ENCODE measurements at regions not wholly inside any gene's neighbourhood (a gene's known extent, or its start where the extent isn't known, plus 50 kb on each side); places are given as distances from the start of the nearest gene placed in this dataset.

DNA sequence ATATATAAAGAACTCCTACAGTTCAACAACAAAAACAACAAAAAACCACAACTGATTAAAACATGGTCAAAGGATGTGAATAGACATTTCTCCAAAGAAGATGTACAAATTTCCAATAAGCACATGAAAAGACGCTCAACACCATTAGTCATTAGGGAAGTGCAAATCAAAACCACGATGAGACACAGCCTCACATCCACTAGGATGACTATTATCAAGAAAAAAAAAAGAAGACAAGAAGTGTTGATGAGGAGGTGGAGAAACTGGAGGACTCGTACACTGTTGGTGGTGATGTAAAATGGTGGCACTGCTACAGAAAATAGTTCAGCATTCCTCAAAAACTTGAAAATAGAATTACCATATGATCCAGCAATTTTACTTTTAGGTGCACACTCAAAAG is 61.0 kb upstream of the SOX1 start:
- no peaks in the 10 kb centered on the region for H3K9me3 ChIP-seq
- intact Hi-C loops (cut with DNase I, micrococcal nuclease) = no loop called here
- ATAC-seq (no peak), DNase-seq (no peak)
- H3K4me1 ChIP-seq (ENCODE audit: low read depth) = no peaks in the 10 kb centered on the region
- TF ChIP-seq, protein P1, sequence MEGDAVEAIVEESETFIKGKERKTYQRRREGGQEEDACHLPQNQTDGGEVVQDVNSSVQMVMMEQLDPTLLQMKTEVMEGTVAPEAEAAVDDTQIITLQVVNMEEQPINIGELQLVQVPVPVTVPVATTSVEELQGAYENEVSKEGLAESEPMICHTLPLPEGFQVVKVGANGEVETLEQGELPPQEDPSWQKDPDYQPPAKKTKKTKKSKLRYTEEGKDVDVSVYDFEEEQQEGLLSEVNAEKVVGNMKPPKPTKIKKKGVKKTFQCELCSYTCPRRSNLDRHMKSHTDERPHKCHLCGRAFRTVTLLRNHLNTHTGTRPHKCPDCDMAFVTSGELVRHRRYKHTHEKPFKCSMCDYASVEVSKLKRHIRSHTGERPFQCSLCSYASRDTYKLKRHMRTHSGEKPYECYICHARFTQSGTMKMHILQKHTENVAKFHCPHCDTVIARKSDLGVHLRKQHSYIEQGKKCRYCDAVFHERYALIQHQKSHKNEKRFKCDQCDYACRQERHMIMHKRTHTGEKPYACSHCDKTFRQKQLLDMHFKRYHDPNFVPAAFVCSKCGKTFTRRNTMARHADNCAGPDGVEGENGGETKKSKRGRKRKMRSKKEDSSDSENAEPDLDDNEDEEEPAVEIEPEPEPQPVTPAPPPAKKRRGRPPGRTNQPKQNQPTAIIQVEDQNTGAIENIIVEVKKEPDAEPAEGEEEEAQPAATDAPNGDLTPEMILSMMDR (IDR thresholded peaks at IDR 0.05) = no peak
- no peaks in the 10 kb centered on the region for H3K36me3 ChIP-seq (ENCODE audit: low read depth)
- no peak overlapping the region for H3K4me3 ChIP-seq

DNA sequence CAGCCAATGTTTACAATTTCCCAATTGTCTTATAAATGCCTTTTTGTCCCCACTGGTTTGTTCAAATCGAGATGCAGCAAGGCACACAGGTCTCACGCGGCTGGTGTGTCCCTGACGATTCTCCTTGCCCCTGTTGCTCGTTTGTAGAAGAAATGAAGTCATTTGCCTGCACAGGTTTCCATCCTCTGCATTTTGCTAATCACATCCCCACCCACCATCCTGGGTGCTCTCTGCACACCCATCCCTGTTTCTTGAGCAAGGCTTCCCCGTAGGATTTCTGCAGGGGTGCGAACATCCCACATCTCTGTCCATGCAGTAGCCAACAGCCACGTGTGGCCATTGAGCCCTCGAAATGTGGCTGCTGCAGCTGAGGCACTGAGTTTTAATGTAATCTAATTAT is 59.8 kb upstream of the SOX1 start:
- ATAC-seq = no peak
- Histone ChIP-seq H3K4me3 (no peak overlapping the region), H3K36me3 (ENCODE audit: low read depth) (no peaks in the 10 kb centered on the region), H3K9me3 (no peaks in the 10 kb centered on the region), H3K4me1 (ENCODE audit: low read depth) (no peaks in the 10 kb centered on the region)
- intact Hi-C loops (cut with DNase I, micrococcal nuclease) = no loop called here
- TF ChIP-seq, protein P1 (IDR thresholded peaks at IDR 0.05) = no peak
- DNase-seq = no peak

- H3K4me3 ChIP-seq = no peak overlapping the region
- no peaks in the 10 kb centered on the region for H3K9me3 ChIP-seq
- no peak for ATAC-seq
- H3K4me1 ChIP-seq (ENCODE audit: low read depth) = no peaks in the 10 kb centered on the region
- DNase-seq = no peak
- TF ChIP-seq, protein P1 (IDR thresholded peaks at IDR 0.05) = no peak
- no peaks in the 10 kb centered on the region for H3K36me3 ChIP-seq (ENCODE audit: low read depth)
- intact Hi-C loops (cut with DNase I, micrococcal nuclease) = no loop called here
Measured at GRCh38 chr13:112010714-112011113, 56.2 kb upstream of the SOX1 start.

GRCh38 chr13:112012016-112012704 is 54.8 kb upstream of the SOX1 start:
- DNase-seq (no peak), ATAC-seq (no peak)
- intact Hi-C loops (cut with DNase I, micrococcal nuclease) = no loop called here
- TF ChIP-seq, protein P1 (IDR thresholded peaks at IDR 0.05) = no peak
- H3K36me3 ChIP-seq (ENCODE audit: low read depth) = no peaks in the 10 kb centered on the region
- H3K9me3 ChIP-seq = no peaks in the 10 kb centered on the region
- no peak overlapping the region for H3K4me3 ChIP-seq
- no peaks in the 10 kb centered on the region for H3K4me1 ChIP-seq (ENCODE audit: low read depth)

DNA sequence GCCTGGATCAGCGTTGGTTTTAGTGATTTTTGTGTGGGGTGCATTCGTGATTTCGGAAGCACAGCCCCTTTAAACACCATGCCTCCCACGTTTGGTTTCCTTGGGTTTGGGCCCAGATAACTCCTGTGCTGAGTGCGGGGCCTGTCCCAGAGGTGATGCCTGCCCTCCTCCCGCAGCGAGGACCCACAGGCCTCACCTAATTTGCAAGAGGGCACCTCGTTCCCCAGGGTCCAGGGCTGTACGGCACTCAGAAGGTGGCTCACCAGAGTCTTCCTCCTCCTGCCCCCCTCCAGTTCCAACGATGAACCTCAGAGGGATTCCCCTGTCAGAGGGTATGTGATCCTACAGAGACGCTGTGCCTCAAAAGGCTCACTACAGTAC is 54.3 kb upstream of the SOX1 start:
- Histone ChIP-seq H3K9me3 (no peaks in the 10 kb centered on the region), H3K4me3 (no peak overlapping the region), H3K36me3 (ENCODE audit: low read depth) (no peaks in the 10 kb centered on the region), H3K4me1 (ENCODE audit: low read depth) (no peaks in the 10 kb centered on the region)
- intact Hi-C loops (cut with DNase I, micrococcal nuclease) = no loop called here
- TF ChIP-seq, protein P1 (IDR thresholded peaks at IDR 0.05) = no peak
- no peak for ATAC-seq
- no peak for DNase-seq

DNA sequence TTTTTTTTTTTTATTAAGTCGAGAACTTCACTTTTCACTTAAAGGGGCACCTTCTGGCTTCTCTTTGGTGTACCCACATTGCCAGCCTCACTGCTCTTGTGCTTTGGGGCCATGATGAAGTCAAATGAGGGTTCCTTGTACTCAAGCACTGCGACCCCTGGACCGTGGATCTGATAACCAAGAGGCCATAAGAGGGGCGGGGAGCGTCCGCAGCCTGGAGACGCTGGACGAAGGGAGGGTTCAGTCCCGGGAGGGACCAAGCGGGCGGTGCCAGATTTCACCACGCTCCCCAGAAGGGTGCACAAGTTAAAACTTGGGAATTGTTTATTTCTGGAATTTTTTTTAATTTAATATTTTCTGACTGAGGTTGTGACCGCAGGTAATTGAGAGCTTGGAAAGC is 53.3 kb upstream of the SOX1 start:
- no peak for DNase-seq
- Histone ChIP-seq H3K4me1 (ENCODE audit: low read depth) (no peaks in the 10 kb centered on the region), H3K9me3 (no peaks in the 10 kb centered on the region), H3K4me3 (no peak overlapping the region), H3K36me3 (ENCODE audit: low read depth) (no peaks in the 10 kb centered on the region)
- intact Hi-C loops (cut with DNase I, micrococcal nuclease) = no loop called here
- TF ChIP-seq, protein P1 (IDR thresholded peaks at IDR 0.05) = no peak
- no peak for ATAC-seq
